Gastroesophageal sphincter (tissue), 4 donors: ENCODE measurements at regions not wholly inside any gene's neighbourhood (a gene's known extent, or its start where the extent isn't known, plus 50 kb on each side); places are given as distances from the start of the nearest gene placed in this dataset.

Source experiments
- ATAC-seq: fragments of 150-250 bp; one replicate; pipeline ENCODE4 v1.9.1; 2016; ENCODE audit warnings: mild to moderate bottlenecking, moderate library complexity
- H3K27ac ChIP-seq, 4 donors: fragments of 200-600 bp; sonication (generic) in 3 of 4; 1 replicate in 3 of 4; 2 replicates in 1 of 4; pipeline ENCODE4 v1.5.1; 2016 to 2019
- H3K27me3 ChIP-seq: fragments of 200-600 bp; sonication (generic); one replicate; pipeline ENCODE4 v1.5.1; 2019
- H3K36me3 ChIP-seq, 2 donors: fragments of 200-600 bp; sonication (generic); one replicate each; pipeline ENCODE4 v1.5.1; 2019; ENCODE audit warnings: control low read depth in 1 of 2
- H3K4me1 ChIP-seq, 3 donors: fragments of 200-600 bp; sonication (generic); 1 replicate in 2 of 3; 2 replicates in 1 of 3; pipeline ENCODE4 v1.5.1; 2016 to 2019; ENCODE audit warnings: control low read depth in 2 of 3
- H3K4me3 ChIP-seq, 2 donors: fragments of 200-600 bp; sonication (generic); one replicate each; pipeline ENCODE4 v1.5.1; 2019; ENCODE audit warnings: mild to moderate bottlenecking in 1 of 2, moderate library complexity in 1 of 2
- H3K9me3 ChIP-seq, 3 donors: fragments of 200-600 bp; sonication (generic); one replicate each; pipeline ENCODE4 v1.5.1; 2017 to 2019; ENCODE audit warnings: control low read depth in 2 of 3
- EP300 ChIP-seq: sonication (generic); formaldehyde crosslinking; IDR thresholded peaks from one replicate; pipeline ENCODE4 v1.6.1; 2017; ENCODE audit warnings: antibody characterized with exemption, mild to moderate bottlenecking
- POLR2A ChIP-seq, 2 donors: fragments of 450-650 bp; IDR thresholded peaks; one replicate each; pipeline ENCODE4 v1.6.1; 2017; ENCODE audit warnings: antibody characterized with exemption in 2 of 2, mild to moderate bottlenecking in 2 of 2, moderate library complexity in 1 of 2
- POLR2AphosphoS5 ChIP-seq: sonication (generic); formaldehyde crosslinking; IDR thresholded peaks from one replicate; pipeline ENCODE4 v1.6.1; 2017; ENCODE audit warnings: antibody characterized with exemption
- WGBS, 2 donors: methylation state at CpG; one replicate each; pipeline ENCODE4 v1.1.5; 2018; ENCODE audit warnings: low coverage in 1 of 2; 5-methylcytosine and 5-hydroxymethylcytosine counted together
- TF ChIP-seq, protein P1 (sequence below), 4 experiments: fragments of 200-600 bp in 2 of 4; fragments of 450-650 bp in 2 of 4; sonication (generic) in 1 of 4; IDR thresholded peaks; one replicate each; pipeline ENCODE4 v1.5.1; 2017 to 2019; ENCODE audit warnings: antibody characterized with exemption in 4 of 4, mild to moderate bottlenecking in 2 of 4, moderate library complexity in 2 of 4

DNA sequence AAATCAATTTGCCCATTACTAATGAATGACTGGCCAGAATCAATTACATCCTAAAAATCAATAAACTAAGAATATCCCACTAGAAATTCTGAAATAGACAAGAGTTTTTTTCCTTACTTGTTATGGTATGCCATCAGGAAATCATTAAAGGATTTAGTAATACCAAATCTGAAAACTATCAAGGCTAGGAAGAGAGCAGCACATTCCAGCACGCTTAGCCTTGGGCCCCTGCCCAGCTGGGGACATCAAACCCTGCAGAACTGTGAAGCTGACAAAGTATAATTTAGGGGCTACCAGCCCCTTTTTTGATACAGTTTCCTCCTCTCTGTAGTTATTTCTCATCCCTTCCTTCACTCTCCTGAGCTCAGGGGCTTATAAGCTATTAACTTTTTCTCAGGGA lies 247.8 kb upstream of the ZC3H12C start:
- H3K36me3 ChIP-seq = no peaks in the 10 kb centered on the region
- no peaks in the 10 kb centered on the region for H3K27me3 ChIP-seq
- no peaks in the 10 kb centered on the region for H3K4me1 ChIP-seq
- WGBS, 2 donors = 19 to 30% methylated on average over 1 of the region's 1 CpG
- H3K27ac ChIP-seq = no peak overlapping the region
- no peaks in the 10 kb centered on the region for H3K9me3 ChIP-seq
- ATAC-seq = no peak
- TF ChIP-seq POLR2A (IDR thresholded peaks at IDR 0.05) (no peak), EP300 (no peak), POLR2AphosphoS5 (no peak)
- TF ChIP-seq, protein P1, sequence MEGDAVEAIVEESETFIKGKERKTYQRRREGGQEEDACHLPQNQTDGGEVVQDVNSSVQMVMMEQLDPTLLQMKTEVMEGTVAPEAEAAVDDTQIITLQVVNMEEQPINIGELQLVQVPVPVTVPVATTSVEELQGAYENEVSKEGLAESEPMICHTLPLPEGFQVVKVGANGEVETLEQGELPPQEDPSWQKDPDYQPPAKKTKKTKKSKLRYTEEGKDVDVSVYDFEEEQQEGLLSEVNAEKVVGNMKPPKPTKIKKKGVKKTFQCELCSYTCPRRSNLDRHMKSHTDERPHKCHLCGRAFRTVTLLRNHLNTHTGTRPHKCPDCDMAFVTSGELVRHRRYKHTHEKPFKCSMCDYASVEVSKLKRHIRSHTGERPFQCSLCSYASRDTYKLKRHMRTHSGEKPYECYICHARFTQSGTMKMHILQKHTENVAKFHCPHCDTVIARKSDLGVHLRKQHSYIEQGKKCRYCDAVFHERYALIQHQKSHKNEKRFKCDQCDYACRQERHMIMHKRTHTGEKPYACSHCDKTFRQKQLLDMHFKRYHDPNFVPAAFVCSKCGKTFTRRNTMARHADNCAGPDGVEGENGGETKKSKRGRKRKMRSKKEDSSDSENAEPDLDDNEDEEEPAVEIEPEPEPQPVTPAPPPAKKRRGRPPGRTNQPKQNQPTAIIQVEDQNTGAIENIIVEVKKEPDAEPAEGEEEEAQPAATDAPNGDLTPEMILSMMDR (IDR thresholded peaks at IDR 0.05) = no peak
- H3K4me3 ChIP-seq = no peak overlapping the region

DNA sequence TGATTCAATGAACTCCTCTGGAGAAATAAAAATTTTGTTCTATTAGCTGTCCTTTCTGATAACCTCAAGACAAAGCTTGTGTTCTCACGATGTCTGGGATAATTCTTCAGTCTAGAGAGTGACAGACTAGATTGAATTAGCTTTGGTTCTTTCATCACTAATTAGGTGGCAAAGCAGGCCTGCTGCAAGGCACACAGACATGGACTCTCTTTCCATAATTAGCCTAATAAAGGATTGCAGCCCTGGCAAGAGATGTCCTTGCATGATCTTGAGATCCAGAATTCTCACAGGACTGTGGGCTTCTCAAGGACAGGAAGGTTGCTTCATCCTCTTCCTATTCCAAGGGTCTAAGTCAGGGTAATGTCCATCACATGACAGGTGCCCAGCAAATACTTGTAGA lies 245.6 kb upstream of the ZC3H12C start:
- H3K4me1 ChIP-seq = no peaks in the 10 kb centered on the region
- 50% methylated on average over 1 of the region's 1 CpG; no CpG with 5 or more reads in 1 of the 2 donors for WGBS, 2 donors
- TF ChIP-seq, protein P1 (IDR thresholded peaks at IDR 0.05) = no peak
- TF ChIP-seq EP300 (no peak), POLR2A (IDR thresholded peaks at IDR 0.05) (no peak), POLR2AphosphoS5 (no peak)
- no peak overlapping the region for H3K27ac ChIP-seq
- H3K4me3 ChIP-seq = no peak overlapping the region
- H3K36me3 ChIP-seq = no peaks in the 10 kb centered on the region
- no peak for ATAC-seq
- H3K9me3 ChIP-seq = no peaks in the 10 kb centered on the region
- no peaks in the 10 kb centered on the region for H3K27me3 ChIP-seq

DNA sequence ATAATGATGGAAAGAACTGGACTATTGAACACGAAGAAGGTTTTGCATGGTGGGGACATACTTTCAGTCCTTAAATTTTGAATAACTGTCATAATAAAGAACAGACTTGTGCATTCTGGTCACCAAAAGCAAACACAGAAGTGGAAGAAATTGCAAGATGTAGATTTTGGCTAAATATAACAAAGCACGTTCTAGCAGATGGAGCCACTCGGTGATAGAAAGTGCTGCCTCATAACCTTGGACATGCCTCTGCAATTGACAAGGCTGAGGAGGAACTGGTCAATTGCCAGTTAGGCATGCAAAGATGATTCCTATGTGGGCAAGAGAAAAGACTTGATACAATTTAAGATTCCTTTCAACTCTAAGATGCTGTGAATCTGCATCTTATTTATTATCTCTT lies 244.1 kb upstream of the ZC3H12C start:
- no peaks in the 10 kb centered on the region for H3K36me3 ChIP-seq
- H3K4me1 ChIP-seq = no peaks in the 10 kb centered on the region
- whole genome bisulfite sequencing, 2 donors = 89 to 100% methylated on average over 1 to 3 of the region's 3 CpGs
- H3K27ac ChIP-seq = no peak overlapping the region
- no peak overlapping the region for H3K4me3 ChIP-seq
- no peak for ATAC-seq
- no peak for TF ChIP-seq POLR2AphosphoS5
- TF ChIP-seq, protein P1 (IDR thresholded peaks at IDR 0.05) = no peak
- no peak for TF ChIP-seq POLR2A (IDR thresholded peaks at IDR 0.05)
- no peak for TF ChIP-seq EP300
- no peaks in the 10 kb centered on the region for H3K27me3 ChIP-seq
- H3K9me3 ChIP-seq = no peaks in the 10 kb centered on the region

DNA sequence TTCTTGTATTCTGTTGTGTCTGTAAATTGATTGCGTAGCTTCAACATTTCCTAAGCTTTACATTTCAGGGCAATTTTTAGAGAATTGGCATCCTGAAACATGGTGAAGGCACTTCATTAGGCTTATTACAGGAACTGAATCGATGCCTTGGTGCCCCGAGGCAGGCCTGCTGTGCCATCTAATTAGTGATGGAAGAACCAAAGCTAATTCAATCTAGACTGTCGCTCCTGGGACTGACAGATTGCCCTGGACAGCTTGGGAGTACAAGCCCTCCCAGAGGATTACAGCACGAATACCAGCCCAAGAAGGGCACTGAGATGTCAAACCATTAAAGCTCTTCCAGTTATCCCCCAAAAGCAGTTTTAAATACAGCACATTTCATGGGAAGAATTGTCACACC lies 243.2 kb upstream of the ZC3H12C start:
- ATAC-seq = no peak
- Histone ChIP-seq H3K4me3 (no peak overlapping the region), H3K4me1 (no peaks in the 10 kb centered on the region), H3K27ac (no peak overlapping the region), H3K36me3 (no peaks in the 10 kb centered on the region), H3K9me3 (no peaks in the 10 kb centered on the region), H3K27me3 (no peaks in the 10 kb centered on the region)
- TF ChIP-seq POLR2A (IDR thresholded peaks at IDR 0.05) (no peak), POLR2AphosphoS5 (no peak), EP300 (no peak)
- TF ChIP-seq, protein P1 (IDR thresholded peaks at IDR 0.05) = no peak
- WGBS, 2 donors = 54 to 57% methylated on average over 4 to 5 of the region's 5 CpGs

DNA sequence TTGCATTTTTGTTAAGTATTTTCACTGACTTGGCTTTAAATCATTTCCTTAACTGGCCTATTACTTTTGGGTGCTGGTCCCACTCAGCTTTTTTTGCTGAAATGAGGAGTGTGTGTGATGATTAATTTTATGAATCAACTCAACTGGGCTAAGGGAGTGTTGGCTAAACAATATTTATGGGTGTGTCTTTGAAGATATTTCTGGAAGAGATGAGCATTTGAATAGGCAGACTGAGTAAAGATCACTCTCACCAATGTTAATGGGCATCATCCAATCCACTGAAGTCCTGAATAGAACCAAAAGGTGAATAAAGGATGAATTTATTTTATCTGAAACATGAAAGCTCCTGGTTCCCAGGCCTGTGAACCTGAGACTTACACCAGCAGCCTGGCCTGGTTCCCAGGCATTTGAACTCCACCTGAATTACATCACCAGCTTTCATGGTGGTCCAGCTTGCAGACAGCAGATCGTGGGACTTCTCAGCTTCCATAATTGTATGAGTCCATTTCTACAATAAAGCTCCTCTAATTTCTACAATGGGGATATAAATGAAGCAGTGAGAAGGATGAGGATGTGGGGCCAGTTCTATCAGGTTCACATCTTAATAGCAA lies 241.3 kb upstream of the ZC3H12C start:
- WGBS, 2 donors = 14 to 50% methylated on average over 1 of the region's 1 CpG

More for the DNA sequence above, 241.3 kb upstream of the ZC3H12C start:
- Histone ChIP-seq H3K4me1 (no peaks in the 10 kb centered on the region), H3K9me3 (no peaks in the 10 kb centered on the region), H3K27me3 (no peaks in the 10 kb centered on the region), H3K36me3 (no peaks in the 10 kb centered on the region), H3K4me3 (no peak overlapping the region), H3K27ac (no peak overlapping the region)
- no peak for ATAC-seq
- TF ChIP-seq EP300 (no peak), POLR2A (IDR thresholded peaks at IDR 0.05) (no peak), POLR2AphosphoS5 (no peak)
- TF ChIP-seq, protein P1 (IDR thresholded peaks at IDR 0.05) = no peak
